Heart left ventricle (tissue), 13 donors: ENCODE measurements at regions not wholly inside any gene's neighbourhood (a gene's known extent, or its start where the extent isn't known, plus 50 kb on each side); places are given as distances from the start of the nearest gene placed in this dataset.
"Not testable (repeated sequence)": the region's sequence is repeated elsewhere in the genome, so short reads cannot be mapped to it uniquely, and the experiment has no call there.

Source experiments
- CTCF ChIP-seq, 12 donors: fragments of 200-600 bp; sonication (generic) in 4 of 12; IDR thresholded peaks; one replicate each; pipeline versions ENCODE4 v1.5.0 to v1.8.0; 2018 to 2022; ENCODE audit warnings: antibody characterized with exemption in 12 of 12, mild to moderate bottlenecking in 5 of 12
- POLR2A ChIP-seq, 2 donors: fragments of 450-650 bp; IDR thresholded peaks; one replicate each; pipeline ENCODE4 v1.6.1; 2017; ENCODE audit warnings: antibody characterized with exemption in 2 of 2, mild to moderate bottlenecking in 2 of 2, moderate library complexity in 2 of 2
- donor health status: ischemic (EF 13 %, LVEDD 7.1; RV severe dilation, severe dysfunction).
- donor health status: DM: no; HTN: yes; CAD: no.
- donor health status: DM: no; HTN: no; CAD: no.
- donor health status: ischemic (EF 25% LVEDD 6.9; RV normal size, moderate dysfunction).
- donor health status: ischemic (EF 25% LVEDD 5.7; RV mildly dilated, moderate dysfunction).
- donor health status: ischemic (EF 35%, LVEDD 5.7; RV mildly dilated, moderate dysfunction).
- donor health status: nonischemic (EF 11% LVEDD 7.7; RV severe dilation, severe dysfunction).
- donor health status: DM: yes; HTN: yes; CAD: no.
- donor health status: PGD.
- donor health status: ischemic (EF 29% LVEDD 5.4; RV normal size, mild dysfunction).
- donor health status: nonischemic (EF 23%, LVEDD 6.1; RV moderate dilation, normal function).

- TF ChIP-seq POLR2A, CTCF (IDR thresholded peaks at IDR 0.05): not testable (repeated sequence)
Observed at GRCh38 chr16:58858577-58858976, 124.5 kb upstream of the GOT2 start.
